ENCODE measurements at regions not wholly inside any gene's neighbourhood (a gene's known extent, or its start where the extent isn't known, plus 50 kb on each side); places are given as distances from the start of the nearest gene placed in this dataset.

DNA sequence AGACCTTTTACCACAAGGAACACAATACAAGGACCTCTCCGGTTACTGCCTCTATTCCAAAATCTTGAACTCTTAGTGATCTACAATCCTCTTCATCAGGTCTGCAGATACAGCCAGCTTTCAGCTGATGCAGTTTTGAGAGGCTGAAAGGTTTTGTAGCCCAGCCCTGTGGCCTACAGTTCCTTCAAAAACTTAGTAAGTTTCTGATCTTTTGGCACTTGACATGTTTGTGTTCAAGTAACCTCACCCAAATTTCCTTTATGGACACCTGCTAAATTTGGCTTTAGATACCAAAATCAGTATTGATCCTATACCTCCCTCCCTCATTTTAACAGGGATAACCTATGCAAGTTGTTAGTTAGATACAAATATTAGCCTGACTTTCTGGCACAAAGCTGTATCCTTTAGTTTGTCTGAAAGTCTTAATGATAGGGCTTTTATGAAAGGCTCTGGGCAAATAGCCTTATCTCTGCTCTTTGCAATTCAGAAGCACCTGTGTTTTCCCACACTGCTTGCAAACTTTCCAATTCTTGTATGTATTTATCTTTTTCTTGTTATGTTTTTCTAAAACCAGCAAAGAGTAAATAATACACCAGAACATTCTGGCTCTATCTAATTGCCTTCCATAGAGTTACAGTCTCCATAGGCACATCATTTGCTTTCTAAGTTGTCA is 650.5 kb upstream of the KLHL29 start:
- H3K9me3 ChIP-seq (ENCODE audit: control insufficient read depth, low read length, poor library complexity, severe bottlenecking), result no peaks in the 10 kb centered on the region
- ATAC-seq, result no peak
- Mint-ChIP-seq H3K36me3 (ENCODE audit: low read depth) (no peaks in the 10 kb centered on the region), H3K4me1 (no peaks in the 10 kb centered on the region), H3K4me3 (no peak overlapping the region), H3K27me3 (no peaks in the 10 kb centered on the region), H3K27ac (no peak overlapping the region)
- no peak for DNase-seq

DNA sequence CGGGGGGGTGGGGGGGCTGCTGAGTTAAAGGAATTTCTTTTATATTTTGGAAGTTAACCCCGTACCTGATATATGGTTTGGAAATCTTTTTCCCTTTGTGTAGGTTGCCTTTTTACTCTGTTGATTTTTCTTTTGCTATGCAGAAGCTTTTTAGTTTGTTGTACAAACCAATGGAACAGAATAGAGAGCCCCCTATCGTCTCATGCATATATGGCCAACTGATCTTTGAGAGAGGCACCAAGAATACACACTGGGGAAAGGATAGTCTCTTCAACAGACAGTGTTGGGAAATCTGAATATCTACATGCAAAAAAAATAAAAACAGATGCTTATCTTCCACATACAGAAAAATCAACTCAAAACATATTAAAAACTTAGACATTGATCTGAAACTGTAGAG is 647.8 kb upstream of the KLHL29 start:
- H3K27me3 Mint-ChIP-seq, result no peaks in the 10 kb centered on the region
- no peaks in the 10 kb centered on the region for H3K36me3 Mint-ChIP-seq (ENCODE audit: low read depth)
- H3K27ac Mint-ChIP-seq, result no peak overlapping the region
- DNase-seq (no peak), ATAC-seq (no peak)
- H3K4me1 Mint-ChIP-seq, result no peaks in the 10 kb centered on the region
- no peaks in the 10 kb centered on the region for H3K9me3 ChIP-seq (ENCODE audit: control insufficient read depth, low read length, poor library complexity, severe bottlenecking)
- no peak overlapping the region for H3K4me3 Mint-ChIP-seq

DNA sequence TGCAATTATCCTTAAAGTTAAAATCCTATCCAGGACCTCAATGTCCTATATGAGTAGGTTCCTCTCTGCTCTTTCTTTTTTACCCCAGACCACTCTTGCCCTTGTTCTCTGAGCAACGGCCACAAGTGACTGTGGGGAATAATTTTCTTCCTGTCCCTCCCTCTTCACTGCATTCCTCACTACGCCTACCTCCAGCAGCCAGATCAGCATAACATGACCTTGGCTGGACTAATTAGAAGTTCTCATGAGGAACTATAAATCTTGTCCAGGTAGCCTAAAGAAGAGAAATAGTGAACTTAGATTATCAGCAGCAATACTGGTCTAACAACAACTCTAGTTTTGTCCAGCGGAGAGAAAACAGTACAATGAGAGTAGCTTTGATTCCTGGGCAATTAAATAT is 643.8 kb upstream of the KLHL29 start:
- Mint-ChIP-seq H3K36me3 (ENCODE audit: low read depth) (no peaks in the 10 kb centered on the region), H3K4me3 (no peak overlapping the region), H3K27me3 (no peaks in the 10 kb centered on the region), H3K27ac (no peak overlapping the region), H3K4me1 (no peaks in the 10 kb centered on the region)
- H3K9me3 ChIP-seq (ENCODE audit: control insufficient read depth, low read length, poor library complexity, severe bottlenecking), result no peaks in the 10 kb centered on the region
- DNase-seq (no peak), ATAC-seq (no peak)

DNA sequence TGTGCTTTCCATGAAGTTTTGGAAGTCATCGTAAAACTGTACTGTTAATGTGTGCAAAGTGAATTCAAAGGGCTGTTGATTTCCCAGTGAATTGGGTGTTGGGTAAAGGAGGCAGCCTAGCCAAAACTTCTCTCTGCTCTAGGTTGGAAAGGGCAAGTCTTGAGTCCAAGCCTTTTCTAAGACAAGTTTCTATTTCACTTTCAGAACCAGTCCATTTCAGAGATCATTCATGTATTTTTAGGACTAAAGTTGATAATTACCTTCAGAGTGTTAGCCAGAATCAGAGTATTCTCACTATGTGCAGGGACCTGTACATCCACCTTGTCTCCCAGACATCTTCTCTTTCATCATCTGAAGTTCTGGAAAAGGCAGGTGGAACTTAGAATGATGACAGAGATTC is 636.1 kb upstream of the KLHL29 start:
- Mint-ChIP-seq H3K4me3 (no peak overlapping the region), H3K27ac (no peak overlapping the region), H3K27me3 (no peaks in the 10 kb centered on the region), H3K4me1 (no peaks in the 10 kb centered on the region), H3K36me3 (ENCODE audit: low read depth) (no peaks in the 10 kb centered on the region)
- DNase-seq (no peak), ATAC-seq (no peak)
- H3K9me3 ChIP-seq (ENCODE audit: control insufficient read depth, low read length, poor library complexity, severe bottlenecking), result no peaks in the 10 kb centered on the region

DNA sequence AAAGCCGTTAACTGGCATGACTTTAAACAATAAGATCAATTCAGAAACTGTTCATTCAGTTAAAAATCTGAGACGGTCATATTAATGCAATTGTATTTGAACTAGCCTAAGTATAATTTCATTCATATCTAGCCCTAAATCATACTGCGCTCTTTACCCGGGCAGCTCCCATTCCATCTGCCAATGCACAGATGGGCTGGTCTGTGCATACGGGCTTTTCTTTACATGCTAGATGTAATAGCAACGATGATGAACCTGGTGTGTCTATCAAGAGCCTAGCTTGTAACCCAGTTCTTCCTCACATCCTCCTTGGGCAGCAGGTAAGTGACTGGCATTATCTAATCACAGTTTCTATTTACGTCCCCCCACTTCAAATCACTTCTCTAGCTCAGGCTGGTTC is 631.5 kb upstream of the KLHL29 start:
- Mint-ChIP-seq H3K4me3 (no peak overlapping the region), H3K27me3 (no peaks in the 10 kb centered on the region), H3K36me3 (ENCODE audit: low read depth) (no peaks in the 10 kb centered on the region), H3K4me1 (no peaks in the 10 kb centered on the region), H3K27ac (no peak overlapping the region)
- H3K9me3 ChIP-seq (ENCODE audit: control insufficient read depth, low read length, poor library complexity, severe bottlenecking), result no peaks in the 10 kb centered on the region
- DNase-seq (no peak), ATAC-seq (no peak)

DNA sequence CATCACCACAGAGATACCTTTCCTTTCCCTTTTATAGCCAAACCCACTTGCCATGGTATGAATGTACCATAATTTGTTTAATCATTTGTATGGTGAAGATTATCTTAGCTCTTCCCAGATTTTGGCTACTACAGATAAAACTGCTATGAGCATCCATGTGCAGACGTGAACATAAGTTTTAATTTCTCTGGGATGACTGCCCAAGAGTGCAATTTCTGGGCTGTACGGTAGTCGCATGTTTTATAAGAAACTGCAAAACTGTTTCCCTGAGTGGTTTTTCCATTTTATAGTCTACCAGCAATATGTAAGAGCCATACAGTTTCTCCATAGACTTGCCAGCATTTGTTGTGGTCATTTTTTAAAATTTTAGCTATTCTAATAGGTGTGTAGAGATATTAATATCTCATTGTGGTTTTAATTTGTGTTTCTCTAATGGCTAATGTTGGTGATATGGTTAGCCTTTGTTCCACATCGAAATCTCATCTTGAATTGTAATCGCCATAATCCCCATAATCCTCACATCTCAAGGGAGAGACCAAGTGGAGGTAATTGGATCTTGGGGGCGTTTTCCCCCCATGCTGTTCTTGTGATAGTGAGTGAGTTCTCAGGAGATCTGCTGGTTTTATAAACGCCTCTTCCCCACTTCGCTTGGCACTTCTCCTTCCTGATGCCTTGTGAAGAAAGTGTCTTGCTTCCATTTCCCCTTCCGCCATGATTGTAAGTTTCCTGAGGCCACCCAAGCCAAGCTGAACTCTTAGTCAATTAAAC is 628.5 kb upstream of the KLHL29 start:
- Mint-ChIP-seq H3K36me3 (ENCODE audit: low read depth) (no peaks in the 10 kb centered on the region), H3K4me1 (no peaks in the 10 kb centered on the region), H3K27me3 (no peaks in the 10 kb centered on the region), H3K27ac (no peak overlapping the region), H3K4me3 (no peak overlapping the region)
- DNase-seq, result no peak
- no peak for ATAC-seq
- H3K9me3 ChIP-seq (ENCODE audit: control insufficient read depth, low read length, poor library complexity, severe bottlenecking), result no peaks in the 10 kb centered on the region

DNA sequence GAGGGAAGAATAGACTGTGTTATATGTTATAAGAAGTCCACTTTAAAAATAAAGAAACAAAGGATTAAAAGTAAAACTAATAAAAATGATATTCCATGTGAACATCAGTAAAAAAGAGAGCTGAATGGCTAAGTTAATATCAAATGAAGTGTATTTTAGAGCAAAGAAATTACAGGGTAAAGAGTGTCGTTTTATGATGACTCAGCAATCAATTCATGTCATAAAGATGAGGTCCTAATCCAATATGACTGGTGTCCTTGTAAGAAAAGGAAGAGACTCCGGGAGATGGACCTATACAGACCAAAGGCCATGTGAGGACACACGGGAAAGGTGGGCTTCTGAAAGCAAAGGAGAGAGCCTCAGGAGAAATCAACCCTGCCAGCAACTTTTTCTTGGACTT is 615.5 kb upstream of the KLHL29 start:
- DNase-seq (no peak), ATAC-seq (no peak)
- Mint-ChIP-seq H3K4me1 (no peaks in the 10 kb centered on the region), H3K4me3 (no peak overlapping the region), H3K27ac (no peak overlapping the region), H3K27me3 (no peaks in the 10 kb centered on the region), H3K36me3 (ENCODE audit: low read depth) (no peaks in the 10 kb centered on the region)
- no peaks in the 10 kb centered on the region for H3K9me3 ChIP-seq (ENCODE audit: control insufficient read depth, low read length, poor library complexity, severe bottlenecking)

DNA sequence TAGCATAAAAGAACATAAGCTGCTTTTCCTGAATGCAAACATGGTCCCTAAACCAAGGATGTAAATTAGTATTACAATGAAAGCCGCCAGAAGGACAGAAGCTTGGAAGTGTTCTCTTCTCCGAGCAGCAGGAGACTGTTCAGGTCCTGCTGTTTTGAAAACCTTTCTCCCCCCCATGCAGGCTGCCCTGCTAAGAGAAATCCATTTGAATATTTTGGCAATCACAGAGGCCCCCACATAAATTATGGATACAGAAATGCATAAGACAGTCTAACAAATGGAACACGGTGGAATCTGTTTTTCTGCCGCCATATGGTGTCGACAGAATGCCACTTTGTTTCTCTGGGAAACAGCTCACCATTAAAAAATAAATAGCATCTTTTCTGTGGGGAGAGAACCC is 600.4 kb upstream of the KLHL29 start:
- H3K9me3 ChIP-seq (ENCODE audit: control insufficient read depth, low read length, poor library complexity, severe bottlenecking), result no peaks in the 10 kb centered on the region
- H3K4me1 Mint-ChIP-seq, result no peaks in the 10 kb centered on the region
- ATAC-seq (no peak), DNase-seq (no peak)
- no peaks in the 10 kb centered on the region for H3K36me3 Mint-ChIP-seq (ENCODE audit: low read depth)
- no peak overlapping the region for H3K27ac Mint-ChIP-seq
- H3K27me3 Mint-ChIP-seq, result no peaks in the 10 kb centered on the region
- no peak overlapping the region for H3K4me3 Mint-ChIP-seq

DNA sequence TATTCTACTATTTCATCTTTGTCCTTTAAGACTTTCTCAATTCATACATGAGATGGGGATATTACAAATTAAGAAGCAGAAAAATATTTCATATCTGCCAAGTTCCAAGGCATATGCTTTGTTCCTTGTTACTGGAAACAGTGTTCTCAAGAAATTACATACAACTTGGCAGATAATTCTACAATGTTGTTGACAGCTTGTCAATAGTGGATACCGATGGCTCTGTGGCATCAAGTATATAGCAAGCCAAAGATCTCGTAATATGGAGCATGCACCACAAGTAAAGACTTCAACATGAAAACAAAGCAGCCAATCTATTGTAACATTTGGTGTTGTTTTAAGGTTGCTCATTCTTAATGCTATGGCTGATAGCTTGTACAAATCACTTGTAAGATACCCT is 598.2 kb upstream of the KLHL29 start:
- H3K27ac Mint-ChIP-seq, result no peak overlapping the region
- ATAC-seq, result no peak

DNA sequence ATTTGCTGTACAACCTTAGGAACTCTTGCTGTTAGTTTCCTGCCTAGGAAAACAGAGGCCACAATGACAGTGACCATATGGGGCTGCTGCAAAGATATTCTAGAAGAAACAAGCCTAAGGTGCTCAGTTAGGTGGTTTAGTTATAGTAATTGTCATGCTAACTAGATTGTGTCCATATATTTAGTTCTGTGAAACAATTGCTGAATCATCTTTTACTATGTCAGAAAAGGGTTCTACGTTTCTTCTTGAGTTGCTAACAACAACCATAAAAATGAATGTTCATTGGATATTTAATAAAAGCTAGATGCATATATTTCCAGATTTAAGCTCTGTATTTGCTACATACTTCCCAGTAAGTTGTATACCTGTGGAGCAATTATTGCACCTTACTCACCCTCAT is 597.2 kb upstream of the KLHL29 start:
- H3K9me3 ChIP-seq (ENCODE audit: control insufficient read depth, low read length, poor library complexity, severe bottlenecking), result no peaks in the 10 kb centered on the region
- Mint-ChIP-seq H3K27ac (no peak overlapping the region), H3K27me3 (no peaks in the 10 kb centered on the region), H3K36me3 (ENCODE audit: low read depth) (no peaks in the 10 kb centered on the region), H3K4me1 (no peaks in the 10 kb centered on the region), H3K4me3 (no peak overlapping the region)
- DNase-seq (no peak), ATAC-seq (no peak)

More for the DNA sequence above, 598.2 kb upstream of the KLHL29 start:
- Mint-ChIP-seq H3K36me3 (ENCODE audit: low read depth) (no peaks in the 10 kb centered on the region), H3K4me3 (no peak overlapping the region), H3K27me3 (no peaks in the 10 kb centered on the region), H3K4me1 (no peaks in the 10 kb centered on the region)
- no peak for DNase-seq
- H3K9me3 ChIP-seq (ENCODE audit: control insufficient read depth, low read length, poor library complexity, severe bottlenecking), result no peaks in the 10 kb centered on the region

DNA sequence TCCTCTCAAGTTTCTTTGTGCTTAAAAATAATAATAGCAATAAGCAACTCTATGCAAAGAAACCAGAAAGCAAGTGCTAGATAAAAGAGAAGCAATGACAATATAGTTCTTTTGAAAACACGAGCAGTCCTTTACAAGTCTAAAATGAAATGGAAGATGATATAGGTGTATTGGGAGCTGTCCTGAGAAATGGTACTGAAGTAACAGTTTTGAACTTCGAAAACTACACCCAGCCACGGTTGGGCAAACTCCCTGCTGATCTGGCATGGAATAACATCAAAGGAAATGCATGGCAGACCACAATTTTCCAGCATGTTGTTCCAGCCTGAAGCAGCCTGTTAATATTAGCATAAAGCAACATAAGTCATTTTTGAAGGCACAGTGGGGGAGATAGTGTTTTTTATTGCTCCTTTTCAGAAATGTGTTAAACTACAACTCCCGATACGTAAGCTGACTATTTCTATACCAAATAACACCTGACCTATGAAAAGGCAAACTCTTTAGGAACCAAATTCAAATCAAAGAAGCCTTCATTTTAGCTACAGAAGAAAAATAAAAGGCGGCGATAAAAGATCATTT is 596.1 kb upstream of the KLHL29 start:
- H3K36me3 Mint-ChIP-seq (ENCODE audit: low read depth), result no peaks in the 10 kb centered on the region
- no peak for DNase-seq
- no peaks in the 10 kb centered on the region for H3K27me3 Mint-ChIP-seq
- no peak for ATAC-seq
- no peak overlapping the region for H3K4me3 Mint-ChIP-seq
- H3K4me1 Mint-ChIP-seq, result no peaks in the 10 kb centered on the region
- H3K9me3 ChIP-seq (ENCODE audit: control insufficient read depth, low read length, poor library complexity, severe bottlenecking), result no peaks in the 10 kb centered on the region
- H3K27ac Mint-ChIP-seq, result no peak overlapping the region

DNA sequence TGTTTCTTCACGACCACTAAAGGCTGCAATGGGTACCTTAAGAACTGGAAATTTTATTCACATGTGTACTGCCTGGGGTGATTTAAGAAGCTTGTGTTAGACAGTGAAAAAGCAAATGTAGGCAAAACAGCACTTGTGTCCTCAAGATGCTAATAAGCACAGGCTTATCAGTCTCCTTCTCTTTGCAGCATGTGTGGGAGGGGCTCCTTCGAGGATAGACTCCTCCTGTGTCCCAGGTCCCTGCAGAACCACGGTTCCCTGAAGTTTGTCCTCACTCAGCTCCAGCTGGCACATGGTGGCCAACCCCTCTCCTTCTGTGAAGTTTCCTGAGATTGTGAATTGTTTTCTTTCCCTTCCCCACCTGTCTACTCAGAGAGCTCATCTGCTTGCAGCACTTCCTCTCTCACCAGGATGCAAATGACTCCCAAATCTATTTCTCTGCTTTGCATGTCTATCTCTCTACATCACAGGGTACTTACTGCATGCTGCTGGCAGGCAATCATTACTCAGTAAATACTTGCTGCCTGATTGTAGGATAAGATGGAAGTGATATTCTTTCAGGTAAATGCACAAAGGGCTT is 589.6 kb upstream of the KLHL29 start:
- Mint-ChIP-seq H3K27ac (no peak overlapping the region), H3K4me1 (no peaks in the 10 kb centered on the region), H3K27me3 (no peaks in the 10 kb centered on the region), H3K4me3 (no peak overlapping the region), H3K36me3 (ENCODE audit: low read depth) (no peaks in the 10 kb centered on the region)
- H3K9me3 ChIP-seq (ENCODE audit: control insufficient read depth, low read length, poor library complexity, severe bottlenecking), result no peaks in the 10 kb centered on the region
- no peak for DNase-seq
- ATAC-seq, result no peak

DNA sequence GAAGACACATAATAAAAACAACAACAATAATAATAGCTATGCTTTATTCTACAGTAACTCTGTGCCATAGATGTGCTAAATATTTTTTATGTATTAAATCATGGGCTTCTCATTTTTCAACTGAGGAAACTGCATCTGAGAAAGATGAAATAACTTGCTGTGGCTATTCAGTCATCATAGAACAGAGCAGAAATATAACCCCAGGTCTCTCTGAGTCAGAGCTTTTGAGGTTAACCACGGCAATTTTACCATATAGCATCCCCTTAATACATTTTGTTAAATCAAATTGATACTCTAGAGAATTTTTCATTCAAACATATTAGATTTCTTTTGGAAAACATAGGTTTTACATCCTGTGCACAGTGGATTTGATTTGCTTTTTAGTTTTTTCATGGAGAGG is 586.6 kb upstream of the KLHL29 start:
- ATAC-seq, result no peak
- no peak for DNase-seq
- Mint-ChIP-seq H3K27me3 (no peaks in the 10 kb centered on the region), H3K27ac (no peak overlapping the region), H3K4me1 (no peaks in the 10 kb centered on the region), H3K36me3 (ENCODE audit: low read depth) (no peaks in the 10 kb centered on the region), H3K4me3 (no peak overlapping the region)
- H3K9me3 ChIP-seq (ENCODE audit: control insufficient read depth, low read length, poor library complexity, severe bottlenecking), result no peaks in the 10 kb centered on the region
